ENCODE measurements at regions not wholly inside any gene's neighbourhood (a gene's known extent, or its start where the extent isn't known, plus 50 kb on each side); places are given as distances from the start of the nearest gene placed in this dataset.

DNA sequence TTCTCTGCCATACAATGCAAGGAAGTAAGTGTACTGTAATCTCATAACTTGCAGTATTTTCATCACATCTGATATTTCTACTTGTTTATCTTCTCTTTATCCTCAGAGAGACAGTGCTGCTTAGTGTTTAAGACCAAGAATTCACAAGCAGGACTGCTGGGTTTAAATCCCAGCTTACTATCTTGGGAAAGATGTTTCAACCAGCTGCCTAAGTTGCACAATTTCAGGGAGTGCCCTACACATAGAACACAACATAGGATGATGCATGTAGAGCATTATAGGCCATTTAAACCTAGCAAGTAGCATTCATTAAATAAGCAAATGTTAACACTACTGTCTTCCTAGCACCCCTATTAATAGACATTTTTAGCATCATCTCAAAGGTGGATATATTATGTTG, 205.2 kb upstream of the CEP162 start:
- DNase-seq (ENCODE audit: low spot score): no peak
- Histone ChIP-seq H2BK120ac (ENCODE audit: low read depth, low read length) (no peak overlapping the region), H3K36me3 (replicated peaks in 1 of 2; ENCODE audit: control insufficient read depth in 2 of 2, insufficient read depth in 2 of 2, low read length in 2 of 2) (no peaks in the 10 kb centered on the region), H2AK5ac (ENCODE audit: low read depth, low read length) (no peak overlapping the region), H2AFZ (ENCODE audit: low read length) (no peak overlapping the region), H3K27ac (replicated peaks; ENCODE audit: low read length) (no peak overlapping the region), H2BK15ac (ENCODE audit: low read length) (no peak overlapping the region), H3K4me1 (ENCODE audit: control insufficient read depth in 2 of 2, insufficient read depth in 1 of 2, low read depth in 1 of 2, low read length in 2 of 2) (no peaks in the 10 kb centered on the region), H3K79me1 (ENCODE audit: low read depth, low read length) (no peaks in the 10 kb centered on the region), H3K9ac (ENCODE audit: low read depth, low read length, poor library complexity) (no peak overlapping the region), H3K4ac (ENCODE audit: low read length) (no peak overlapping the region), H2BK5ac (ENCODE audit: low read length) (no peak overlapping the region), H4K8ac (ENCODE audit: low read depth, low read length) (no peak overlapping the region), H3K14ac (ENCODE audit: low read length) (no peak overlapping the region), H3K27me3 (ENCODE audit: control insufficient read depth in 3 of 3, insufficient read depth in 3 of 3, low read depth in 1 of 3, low read length in 3 of 3) (no peaks in the 10 kb centered on the region), H3K9me3 (replicated peaks in 1 of 2; ENCODE audit: control insufficient read depth in 2 of 2, insufficient read depth in 1 of 2, low read depth in 1 of 2, low read length in 2 of 2) (no peaks in the 10 kb centered on the region), H3K23ac (ENCODE audit: low read depth, low read length, poor library complexity) (no peak overlapping the region), H2BK12ac (ENCODE audit: low read length) (no peak overlapping the region), H3K4me2 (ENCODE audit: insufficient read depth, low read length, poor library complexity, severe bottlenecking) (no peak overlapping the region), H3K4me3 (ENCODE audit: low read length in 2 of 2) (no peak overlapping the region), H4K91ac (ENCODE audit: low read depth, low read length, poor library complexity) (no peak overlapping the region), H3K18ac (ENCODE audit: low read length) (no peak overlapping the region)

DNA sequence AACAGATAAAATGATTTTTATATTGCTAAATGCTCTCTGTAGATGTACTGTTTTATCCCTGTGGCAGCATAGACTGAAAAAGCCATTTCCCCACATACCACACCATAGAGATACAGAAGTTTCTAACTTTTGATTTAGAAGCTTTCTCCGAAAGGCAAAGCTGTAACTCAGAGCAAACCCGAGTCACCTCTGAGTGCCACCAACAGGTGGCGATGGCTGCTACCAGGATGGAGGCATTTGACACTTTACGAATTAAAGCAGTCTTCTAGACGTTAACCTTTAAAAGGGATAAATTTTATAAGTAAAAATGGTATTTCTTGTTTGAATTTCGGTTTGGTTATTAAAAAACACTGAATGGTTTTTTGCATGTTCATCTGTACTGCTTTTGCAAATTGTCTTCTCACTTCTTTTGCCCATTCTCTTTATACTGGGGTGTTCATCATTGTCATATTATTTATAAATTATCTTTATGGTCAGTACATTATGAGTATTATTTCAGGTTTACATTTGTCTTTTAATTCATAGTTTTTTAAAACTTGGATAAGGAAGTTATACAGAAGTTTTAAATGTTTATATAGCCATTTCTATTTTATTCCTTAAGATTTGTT, 201.0 kb upstream of the CEP162 start:
- no peak overlapping the region for H4K8ac ChIP-seq (ENCODE audit: low read depth, low read length)
- H3K18ac ChIP-seq (ENCODE audit: low read length): no peak overlapping the region
- H3K23ac ChIP-seq (ENCODE audit: low read depth, low read length, poor library complexity): no peak overlapping the region
- H4K91ac ChIP-seq (ENCODE audit: low read depth, low read length, poor library complexity): no peak overlapping the region
- WGBS, 2 donors (ENCODE audit: extremely low coverage in 2 of 2, insufficient read length in 2 of 2, insufficient replicate concordance in 1 of 2): no CpG with 5 or more reads among the region's 6 CpGs
- H3K27me3 ChIP-seq (ENCODE audit: control insufficient read depth in 3 of 3, insufficient read depth in 3 of 3, low read depth in 1 of 3, low read length in 3 of 3): no peaks in the 10 kb centered on the region
- no peak overlapping the region for H3K9ac ChIP-seq (ENCODE audit: low read depth, low read length, poor library complexity)
- no peaks in the 10 kb centered on the region for H3K9me3 ChIP-seq (replicated peaks in 1 of 2; ENCODE audit: control insufficient read depth in 2 of 2, insufficient read depth in 1 of 2, low read depth in 1 of 2, low read length in 2 of 2)
- H3K4ac ChIP-seq (ENCODE audit: low read length): no peak overlapping the region
- no peak overlapping the region for H2BK12ac ChIP-seq (ENCODE audit: low read length)
- no peak overlapping the region for H2BK15ac ChIP-seq (ENCODE audit: low read length)
- H2AFZ ChIP-seq (ENCODE audit: low read length): no peak overlapping the region
- H3K14ac ChIP-seq (ENCODE audit: low read length): no peak overlapping the region
- peak; percentile 35 for DNase-seq (ENCODE audit: low spot score)
- H3K36me3 ChIP-seq (replicated peaks in 1 of 2; ENCODE audit: control insufficient read depth in 2 of 2, insufficient read depth in 2 of 2, low read length in 2 of 2): no peaks in the 10 kb centered on the region
- no peaks in the 10 kb centered on the region for H3K79me1 ChIP-seq (ENCODE audit: low read depth, low read length)
- H3K4me2 ChIP-seq (ENCODE audit: insufficient read depth, low read length, poor library complexity, severe bottlenecking): no peak overlapping the region
- H2BK120ac ChIP-seq (ENCODE audit: low read depth, low read length): no peak overlapping the region
- H3K27ac ChIP-seq (replicated peaks; ENCODE audit: low read length): no peak overlapping the region
- H2BK5ac ChIP-seq (ENCODE audit: low read length): no peak overlapping the region
- peaks cover 0 to 6% of the 10 kb centered on the region in 2 donors for H3K4me1 ChIP-seq (ENCODE audit: control insufficient read depth in 2 of 2, insufficient read depth in 1 of 2, low read depth in 1 of 2, low read length in 2 of 2)
- H2AK5ac ChIP-seq (ENCODE audit: low read depth, low read length): no peak overlapping the region
- H3K4me3 ChIP-seq (ENCODE audit: low read length in 2 of 2): no peak overlapping the region

DNA sequence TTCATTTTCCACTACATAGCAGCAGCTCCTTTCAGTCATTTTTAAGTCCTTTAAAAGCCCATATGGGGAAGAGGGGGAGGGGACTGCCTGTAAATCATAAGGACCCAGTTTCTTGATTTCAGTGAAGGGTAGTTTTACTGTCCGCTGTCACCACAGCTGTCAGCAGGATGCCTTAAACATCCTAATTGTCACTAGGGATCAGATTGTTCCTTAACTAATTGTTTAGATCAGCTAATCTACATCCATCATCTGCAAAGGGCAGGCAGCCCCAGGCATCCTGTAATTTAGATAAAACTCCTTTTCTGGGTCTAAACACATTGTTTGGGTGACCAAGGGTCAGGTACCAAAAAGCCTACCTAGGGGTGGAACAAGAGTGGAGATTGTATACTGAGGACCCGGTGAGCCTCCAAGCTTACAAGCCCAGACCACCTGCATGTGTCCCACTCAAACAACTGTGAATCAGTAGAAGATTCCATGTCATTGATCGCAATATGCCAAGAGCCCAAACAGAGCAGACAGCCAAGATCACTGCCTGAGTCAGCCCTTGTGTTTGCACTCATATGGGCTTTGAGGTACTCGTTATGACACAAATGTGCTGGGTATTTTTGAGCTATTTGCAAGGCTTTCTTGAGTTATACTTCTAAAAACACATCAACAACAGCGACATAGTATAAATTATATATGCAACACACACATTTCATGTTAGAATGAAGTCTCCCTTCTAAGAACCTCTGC, 198.7 kb upstream of the CEP162 start:
- Histone ChIP-seq H3K36me3 (replicated peaks in 1 of 2; ENCODE audit: control insufficient read depth in 2 of 2, insufficient read depth in 2 of 2, low read length in 2 of 2) (no peaks in the 10 kb centered on the region), H3K27me3 (ENCODE audit: control insufficient read depth in 3 of 3, insufficient read depth in 3 of 3, low read depth in 1 of 3, low read length in 3 of 3) (peaks cover 0 to 5% (median 0%) of the 10 kb centered on the region in 3 experiments), H2BK15ac (ENCODE audit: low read length) (no peak overlapping the region), H3K9me3 (replicated peaks in 1 of 2; ENCODE audit: control insufficient read depth in 2 of 2, insufficient read depth in 1 of 2, low read depth in 1 of 2, low read length in 2 of 2) (no peaks in the 10 kb centered on the region), H3K9ac (ENCODE audit: low read depth, low read length, poor library complexity) (no peak overlapping the region), H2AFZ (ENCODE audit: low read length) (no peak overlapping the region), H3K14ac (ENCODE audit: low read length) (no peak overlapping the region), H4K91ac (ENCODE audit: low read depth, low read length, poor library complexity) (no peak overlapping the region), H3K4me3 (ENCODE audit: low read length in 2 of 2) (no peak overlapping the region), H2BK5ac (ENCODE audit: low read length) (no peak overlapping the region), H3K4ac (ENCODE audit: low read length) (no peak overlapping the region), H2AK5ac (ENCODE audit: low read depth, low read length) (no peak overlapping the region), H4K8ac (ENCODE audit: low read depth, low read length) (no peak overlapping the region), H3K23ac (ENCODE audit: low read depth, low read length, poor library complexity) (no peak overlapping the region), H3K18ac (ENCODE audit: low read length) (no peak overlapping the region), H3K27ac (replicated peaks; ENCODE audit: low read length) (no peak overlapping the region), H2BK12ac (ENCODE audit: low read length) (no peak overlapping the region), H3K4me1 (ENCODE audit: control insufficient read depth in 2 of 2, insufficient read depth in 1 of 2, low read depth in 1 of 2, low read length in 2 of 2) (peaks cover 0 to 9% of the 10 kb centered on the region in 2 donors), H3K4me2 (ENCODE audit: insufficient read depth, low read length, poor library complexity, severe bottlenecking) (no peak overlapping the region), H2BK120ac (ENCODE audit: low read depth, low read length) (no peak overlapping the region), H3K79me1 (ENCODE audit: low read depth, low read length) (no peaks in the 10 kb centered on the region)
- WGBS, 2 donors (ENCODE audit: extremely low coverage in 2 of 2, insufficient read length in 2 of 2, insufficient replicate concordance in 1 of 2): no CpG with 5 or more reads among the region's 5 CpGs
- DNase-seq (ENCODE audit: low spot score): no peak

DNA sequence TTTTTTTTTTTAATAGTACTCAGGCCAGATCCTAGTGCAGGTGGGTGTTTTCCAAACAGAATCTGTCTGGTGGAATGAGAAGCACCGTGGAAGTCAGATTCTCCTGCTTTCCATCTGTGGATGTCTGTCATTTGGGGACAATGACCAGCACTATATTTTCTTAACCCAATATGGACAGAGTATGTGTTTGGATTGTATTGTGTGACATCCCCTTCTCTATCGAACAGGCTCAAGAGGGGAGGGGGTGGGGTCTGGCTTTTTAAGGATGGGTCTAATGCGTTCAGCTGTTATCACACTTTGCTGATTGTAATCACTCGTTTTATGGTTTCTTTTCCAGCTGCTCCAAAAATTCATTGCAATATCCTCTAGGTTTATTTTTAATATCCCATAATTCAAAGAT, 197.5 kb upstream of the CEP162 start:
- no peak overlapping the region for H2AFZ ChIP-seq (ENCODE audit: low read length)
- H3K9me3 ChIP-seq (replicated peaks in 1 of 2; ENCODE audit: control insufficient read depth in 2 of 2, insufficient read depth in 1 of 2, low read depth in 1 of 2, low read length in 2 of 2): no peaks in the 10 kb centered on the region
- no peaks in the 10 kb centered on the region for H3K79me1 ChIP-seq (ENCODE audit: low read depth, low read length)
- H3K9ac ChIP-seq (ENCODE audit: low read depth, low read length, poor library complexity): no peak overlapping the region
- H2BK15ac ChIP-seq (ENCODE audit: low read length): no peak overlapping the region
- no peak overlapping the region for H3K4me2 ChIP-seq (ENCODE audit: insufficient read depth, low read length, poor library complexity, severe bottlenecking)
- no peak for DNase-seq (ENCODE audit: low spot score)
- no peak overlapping the region for H4K91ac ChIP-seq (ENCODE audit: low read depth, low read length, poor library complexity)
- no peak overlapping the region for H3K4ac ChIP-seq (ENCODE audit: low read length)
- H2BK12ac ChIP-seq (ENCODE audit: low read length): no peak overlapping the region
- no peak overlapping the region for H3K14ac ChIP-seq (ENCODE audit: low read length)
- H3K23ac ChIP-seq (ENCODE audit: low read depth, low read length, poor library complexity): no peak overlapping the region
- no peak overlapping the region for H3K4me3 ChIP-seq (ENCODE audit: low read length in 2 of 2)
- H3K27ac ChIP-seq (replicated peaks; ENCODE audit: low read length): no peak overlapping the region
- H3K36me3 ChIP-seq (replicated peaks in 1 of 2; ENCODE audit: control insufficient read depth in 2 of 2, insufficient read depth in 2 of 2, low read length in 2 of 2): no peaks in the 10 kb centered on the region
- peaks cover 0 to 9% of the 10 kb centered on the region in 2 donors for H3K4me1 ChIP-seq (ENCODE audit: control insufficient read depth in 2 of 2, insufficient read depth in 1 of 2, low read depth in 1 of 2, low read length in 2 of 2)
- no CpG with 5 or more reads among the region's 4 CpGs for WGBS, 2 donors (ENCODE audit: extremely low coverage in 2 of 2, insufficient read length in 2 of 2, insufficient replicate concordance in 1 of 2)
- no peak overlapping the region for H3K18ac ChIP-seq (ENCODE audit: low read length)
- H4K8ac ChIP-seq (ENCODE audit: low read depth, low read length): no peak overlapping the region
- peaks cover 0 to 5% (median 0%) of the 10 kb centered on the region in 3 experiments for H3K27me3 ChIP-seq (ENCODE audit: control insufficient read depth in 3 of 3, insufficient read depth in 3 of 3, low read depth in 1 of 3, low read length in 3 of 3)
- no peak overlapping the region for H2AK5ac ChIP-seq (ENCODE audit: low read depth, low read length)
- H2BK120ac ChIP-seq (ENCODE audit: low read depth, low read length): no peak overlapping the region
- H2BK5ac ChIP-seq (ENCODE audit: low read length): no peak overlapping the region

Data from neuronal stem cell (in vitro differentiated cells).